GM13976 (cell line): ENCODE measurements at regions not wholly inside any gene's neighbourhood (a gene's known extent, or its start where the extent isn't known, plus 50 kb on each side); places are given as distances from the start of the nearest gene placed in this dataset.
"Not testable (repeated sequence)": the region's sequence is repeated elsewhere in the genome, so short reads cannot be mapped to it uniquely, and the experiment has no call there.

Experiments
- DNase-seq: peaks from one replicate; pipeline ENCODE4 v3.0.0; 2012; ENCODE audit warnings: low spot score
- in situ Hi-C: fragments of 300-500 bp; cut with MboI; formaldehyde crosslinking; loops from one replicate; pipeline ENCODE4 v1.12.0; 2022; ENCODE audit warnings: low sequenced_read_pairs, mixed read lengths, inconsistent platforms; ENCODE audit not compliant: unreplicated experiment
- TF ChIP-seq, protein P1 (sequence below): IDR thresholded peaks from 2 replicates; pipeline ENCODE4 v1.5.1; 2012; ENCODE audit warnings: borderline replicate concordance, mild to moderate bottlenecking; ENCODE audit not compliant: insufficient read depth; ENCODE audit errors: extremely low read depth, missing control alignments, control extremely low read depth

- no peak for DNase-seq
- TF ChIP-seq, protein P1, sequence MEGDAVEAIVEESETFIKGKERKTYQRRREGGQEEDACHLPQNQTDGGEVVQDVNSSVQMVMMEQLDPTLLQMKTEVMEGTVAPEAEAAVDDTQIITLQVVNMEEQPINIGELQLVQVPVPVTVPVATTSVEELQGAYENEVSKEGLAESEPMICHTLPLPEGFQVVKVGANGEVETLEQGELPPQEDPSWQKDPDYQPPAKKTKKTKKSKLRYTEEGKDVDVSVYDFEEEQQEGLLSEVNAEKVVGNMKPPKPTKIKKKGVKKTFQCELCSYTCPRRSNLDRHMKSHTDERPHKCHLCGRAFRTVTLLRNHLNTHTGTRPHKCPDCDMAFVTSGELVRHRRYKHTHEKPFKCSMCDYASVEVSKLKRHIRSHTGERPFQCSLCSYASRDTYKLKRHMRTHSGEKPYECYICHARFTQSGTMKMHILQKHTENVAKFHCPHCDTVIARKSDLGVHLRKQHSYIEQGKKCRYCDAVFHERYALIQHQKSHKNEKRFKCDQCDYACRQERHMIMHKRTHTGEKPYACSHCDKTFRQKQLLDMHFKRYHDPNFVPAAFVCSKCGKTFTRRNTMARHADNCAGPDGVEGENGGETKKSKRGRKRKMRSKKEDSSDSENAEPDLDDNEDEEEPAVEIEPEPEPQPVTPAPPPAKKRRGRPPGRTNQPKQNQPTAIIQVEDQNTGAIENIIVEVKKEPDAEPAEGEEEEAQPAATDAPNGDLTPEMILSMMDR = no peak
- in situ Hi-C loops = no loop called here
These were observed 290.0 kb downstream of the SLC7A11 start for GRCh38 chr4:137952116-137952515.

DNA sequence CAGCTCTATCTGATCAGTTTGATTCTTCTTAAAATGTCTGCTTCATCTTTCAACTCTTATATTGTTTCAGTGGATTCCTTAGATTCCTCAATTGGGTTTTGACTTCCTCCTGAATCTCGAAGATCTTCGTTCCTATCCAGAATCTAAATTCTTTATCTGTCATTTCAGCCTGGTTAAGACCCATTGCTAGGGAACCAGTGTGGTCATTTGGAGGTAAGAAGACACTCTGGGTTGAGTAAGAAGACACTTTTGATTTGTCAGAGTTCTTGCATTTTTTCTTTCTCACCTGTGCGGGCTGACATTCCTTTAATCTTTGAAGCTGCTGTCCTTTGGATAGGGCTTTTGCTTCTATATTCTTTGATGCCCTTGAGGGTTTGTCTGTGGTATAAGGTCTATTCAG, 291.9 kb downstream of the SLC7A11 start:
- no peak for DNase-seq
- in situ Hi-C loops = no loop called here
- TF ChIP-seq, protein P1 = no peak

DNA sequence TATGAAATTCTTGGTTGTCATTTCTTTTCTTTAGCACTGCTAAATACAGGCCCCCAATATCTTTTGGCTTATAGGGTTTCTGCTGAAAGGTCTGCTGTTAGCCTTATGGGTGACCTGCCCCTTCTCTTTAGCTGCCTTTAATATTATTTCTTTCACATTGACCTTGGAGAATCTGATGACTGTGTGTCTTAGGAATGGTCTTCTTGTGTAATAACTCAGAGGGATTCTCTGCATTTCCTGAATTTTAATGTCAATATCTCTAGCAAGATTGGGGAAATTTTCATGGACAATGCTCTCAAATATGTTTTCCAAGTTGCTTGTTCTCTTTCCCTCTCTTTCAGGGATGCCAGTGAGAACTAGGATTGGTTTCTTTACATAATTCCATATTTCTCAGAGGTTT, 292.4 kb downstream of the SLC7A11 start:
- in situ Hi-C loops = no loop called here
- DNase-seq = no peak
- TF ChIP-seq, protein P1 = no peak

GRCh38 chr4:137946453-137947174, 295.5 kb downstream of the SLC7A11 start:
- DNase-seq = no peak
- TF ChIP-seq, protein P1 = no peak
- in situ Hi-C loops = no loop called here

DNA sequence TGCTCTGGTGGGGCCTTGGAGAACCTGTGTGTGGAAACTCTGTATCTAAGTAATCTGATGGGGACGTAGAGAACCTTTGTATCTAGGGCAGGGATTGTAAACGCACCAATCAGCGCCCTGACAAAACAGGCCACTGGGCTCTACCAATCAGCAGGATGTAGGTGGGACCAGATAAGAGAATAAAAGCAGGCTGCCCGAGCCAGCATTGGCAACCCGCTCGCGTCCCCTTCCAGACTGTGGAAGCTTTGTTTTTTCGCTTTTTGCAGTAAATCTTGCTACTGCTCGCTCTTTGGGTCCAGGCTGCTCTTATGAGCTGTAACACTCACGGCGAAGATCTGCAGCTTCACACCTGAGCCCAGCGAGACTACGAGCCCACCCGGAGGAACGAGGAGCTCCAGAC, 299.3 kb downstream of the SLC7A11 start:
- DNase-seq, in situ Hi-C loops: not testable (repeated sequence)

GRCh38 chr4:137942015-137942515, 300.1 kb downstream of the SLC7A11 start:
- in situ Hi-C loops = not testable (repeated sequence)

GRCh38 chr4:137934911-137935310, 307.2 kb downstream of the SLC7A11 start:
- TF ChIP-seq, protein P1 = no peak
- in situ Hi-C loops = no loop called here
- DNase-seq = no peak

More at GRCh38 chr4:137942015-137942515, 300.1 kb downstream of the SLC7A11 start:
- not testable (repeated sequence) for DNase-seq
